HG03108 (cell line): ENCODE measurements at regions not wholly inside any gene's neighbourhood (a gene's known extent, or its start where the extent isn't known, plus 50 kb on each side); places are given as distances from the start of the nearest gene placed in this dataset.

ENCODE experiments used
- ATAC-seq: cut with Tn5 transposase; IDR thresholded peaks from one replicate; pipeline ENCODE4 v1.9.1; 2021; ENCODE audit warnings: moderate library complexity; ENCODE audit not compliant: unreplicated experiment

DNA sequence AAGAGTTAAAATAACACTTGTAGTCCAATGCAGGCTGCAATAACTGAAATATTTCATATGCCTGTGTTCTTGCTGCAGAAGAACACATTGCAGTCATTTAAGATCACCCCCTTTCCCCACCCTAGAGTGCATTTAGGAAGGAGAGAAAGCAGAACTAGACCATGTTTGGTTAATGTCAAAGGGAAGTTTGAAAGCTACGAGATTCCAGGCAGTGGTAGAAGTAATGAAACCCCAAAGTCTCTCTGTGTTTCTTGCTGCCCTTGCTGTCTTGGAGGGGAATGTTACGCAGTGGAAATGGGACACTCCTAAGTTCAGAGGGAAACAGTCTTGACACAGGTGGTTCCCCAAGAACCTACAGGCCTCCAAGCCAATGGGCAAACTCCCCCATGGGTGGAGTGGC, 242.9 kb downstream of the PTEN start:
- ATAC-seq: no peak

DNA sequence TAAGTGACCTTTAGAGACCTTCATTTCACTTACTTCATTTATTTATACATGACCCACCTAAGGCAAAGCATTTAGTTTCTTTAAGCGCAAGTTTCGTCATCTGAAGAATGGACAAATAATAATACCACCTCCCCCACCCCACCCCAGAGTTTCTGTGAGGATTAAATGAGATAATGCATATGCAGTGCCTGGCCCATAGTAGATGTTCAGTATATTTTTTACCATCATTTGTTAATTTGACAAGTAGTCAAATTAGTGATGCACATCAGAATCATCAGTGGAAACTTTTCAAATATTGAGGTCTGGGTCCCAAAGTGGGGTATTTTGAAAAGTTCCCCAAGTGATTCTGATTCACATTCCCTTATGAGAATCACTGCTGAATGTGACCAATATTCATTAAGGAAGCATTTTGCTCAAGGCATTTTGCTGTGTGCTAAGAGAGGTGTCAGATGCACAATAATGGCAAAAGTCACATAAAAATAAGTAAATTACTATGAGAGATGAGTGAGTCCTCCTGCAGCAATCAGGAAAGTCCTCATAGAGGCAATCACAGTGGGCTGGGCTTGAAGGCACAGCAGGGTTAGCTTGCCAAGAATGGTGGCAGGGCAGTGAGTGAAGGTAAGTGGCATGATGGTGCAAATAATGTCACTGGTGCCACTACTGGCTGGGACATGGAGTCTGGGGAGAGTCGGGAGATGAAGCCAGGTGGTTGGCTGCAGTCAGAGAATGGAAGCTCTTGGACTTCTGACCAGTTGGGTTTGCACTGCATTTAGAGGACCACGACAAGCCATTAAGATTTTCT, 244.1 kb downstream of the PTEN start:
- ATAC-seq: no peak

DNA sequence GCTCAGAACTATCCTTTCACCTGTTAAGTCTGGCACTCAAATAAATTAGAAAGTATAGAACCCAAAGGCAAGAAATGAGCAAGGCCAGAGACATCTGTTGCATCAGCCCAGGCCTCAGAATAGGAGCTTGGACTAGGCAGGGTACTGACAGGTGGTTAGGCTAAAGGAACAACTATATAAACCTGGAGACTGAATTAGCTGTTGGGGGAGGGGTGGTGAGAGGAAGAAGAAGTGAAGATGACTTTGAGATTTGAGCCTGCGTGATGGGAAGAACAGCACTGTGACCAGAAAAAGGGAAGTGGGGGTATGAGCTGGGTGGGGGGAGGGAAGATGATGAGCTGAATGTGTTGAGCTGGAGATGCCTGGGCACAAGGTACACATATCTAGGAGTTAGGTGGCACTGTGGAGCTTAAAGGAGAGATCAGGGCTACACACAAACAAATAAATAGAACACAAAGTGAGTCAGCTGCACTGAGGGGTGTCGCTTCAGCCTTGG, 244.7 kb downstream of the PTEN start:
- ATAC-seq: peak; percentile 32

DNA sequence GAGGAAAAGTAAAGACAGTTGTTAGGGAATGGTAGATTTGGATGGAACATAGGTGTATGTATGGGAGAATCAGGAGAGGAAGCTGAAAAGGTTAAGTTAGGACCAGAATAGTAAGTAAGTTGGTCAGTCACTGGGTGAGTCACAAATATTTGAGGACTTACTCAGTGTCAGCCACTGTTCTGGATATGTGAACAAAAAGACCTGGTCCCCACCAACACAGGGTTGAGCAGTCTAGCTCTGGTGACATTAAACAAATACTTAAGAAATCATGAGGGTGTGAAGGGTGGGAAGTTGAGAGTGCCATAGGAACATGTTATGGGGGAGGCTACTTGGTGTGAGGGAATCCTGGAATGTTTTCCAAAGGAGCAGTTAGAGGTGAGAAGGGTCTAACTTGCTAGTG, 246.9 kb downstream of the PTEN start:
- no peak for ATAC-seq

DNA sequence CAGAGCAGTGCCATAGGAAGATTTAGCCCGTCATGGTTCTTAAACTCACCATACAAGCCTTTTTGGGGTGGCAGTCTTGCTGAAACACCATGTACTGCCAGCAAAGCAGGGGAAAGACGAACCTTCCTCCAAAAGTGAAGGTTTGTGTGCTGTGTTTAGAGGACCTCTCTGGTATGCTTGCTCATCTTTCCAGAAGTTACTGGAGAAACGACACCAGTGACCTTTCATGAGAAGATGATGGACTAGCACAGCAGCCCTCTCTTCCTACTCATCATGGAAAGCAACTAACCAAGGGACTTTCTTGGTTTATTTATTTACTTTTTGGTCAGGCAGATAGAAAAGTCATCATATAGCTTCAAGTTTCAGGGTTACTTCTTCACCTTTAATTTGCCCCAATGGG, 247.4 kb downstream of the PTEN start:
- ATAC-seq: no peak

DNA sequence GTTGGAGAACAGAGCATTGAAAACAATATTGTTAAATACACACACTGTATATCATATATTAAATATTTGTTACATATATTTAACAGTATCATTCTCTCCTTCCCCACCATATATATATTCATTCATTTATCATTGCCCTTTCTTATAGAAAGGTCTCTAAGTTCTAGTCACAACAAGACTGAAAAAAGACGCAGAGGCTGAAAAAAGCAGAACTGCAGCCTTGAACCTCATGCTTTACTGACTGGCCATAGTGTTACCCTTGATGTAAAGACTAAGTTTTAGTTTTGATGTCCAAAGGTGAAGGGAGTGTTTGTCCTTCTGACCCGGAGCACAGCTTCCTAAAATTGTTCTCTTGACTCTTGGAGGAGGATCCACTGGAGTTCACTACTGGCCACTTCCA, 247.9 kb downstream of the PTEN start:
- no peak for ATAC-seq

DNA sequence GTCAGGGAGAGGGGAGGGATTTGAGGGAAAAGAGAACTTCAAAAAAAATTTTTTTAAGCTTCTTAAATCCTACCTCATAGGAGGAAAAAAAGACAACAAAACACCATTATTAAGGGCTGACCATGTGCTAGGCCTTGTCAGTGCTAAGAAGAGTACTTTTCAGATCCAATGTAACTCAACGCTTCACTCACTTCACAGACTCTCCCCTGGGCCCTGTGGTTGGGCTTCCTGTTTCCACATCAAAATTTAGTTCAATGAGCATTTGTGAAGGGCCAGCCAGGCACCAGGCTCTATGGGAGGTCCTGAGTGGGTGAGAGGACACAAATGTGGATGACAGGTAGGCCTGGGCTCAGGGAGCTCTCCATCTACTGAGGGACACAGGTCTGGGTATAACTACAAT, 249.8 kb downstream of the PTEN start:
- peak; percentile 22 for ATAC-seq

DNA sequence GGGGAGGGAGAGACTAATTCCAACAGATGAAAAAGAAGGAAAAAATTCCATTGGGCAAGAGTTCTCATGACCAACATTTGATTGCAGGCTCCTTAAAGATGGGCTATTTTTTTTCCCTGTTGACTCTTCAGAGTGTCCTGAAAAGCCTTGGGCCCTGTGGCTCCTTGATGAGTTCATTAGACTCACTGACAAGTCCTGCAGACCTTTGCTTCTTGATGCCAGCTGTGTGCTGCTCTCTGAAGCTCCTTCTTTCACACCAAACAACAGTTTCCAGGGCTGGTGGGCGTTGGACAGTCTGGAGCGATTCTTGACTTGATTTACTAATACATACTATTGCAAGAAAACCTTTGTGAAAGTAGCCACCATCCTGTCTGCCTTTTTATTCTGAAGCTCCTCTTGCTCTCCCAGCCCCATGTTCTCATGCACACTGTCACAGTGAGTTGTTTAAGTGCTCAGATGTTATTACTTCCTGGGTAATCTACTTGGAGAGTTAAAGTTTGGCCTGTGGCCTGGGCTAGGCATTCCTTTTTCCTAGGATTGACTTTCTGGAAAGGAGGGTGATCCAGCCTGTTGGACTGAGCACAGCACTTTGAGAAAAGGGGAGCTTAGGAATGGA, 250.3 kb downstream of the PTEN start:
- ATAC-seq: no peak

DNA sequence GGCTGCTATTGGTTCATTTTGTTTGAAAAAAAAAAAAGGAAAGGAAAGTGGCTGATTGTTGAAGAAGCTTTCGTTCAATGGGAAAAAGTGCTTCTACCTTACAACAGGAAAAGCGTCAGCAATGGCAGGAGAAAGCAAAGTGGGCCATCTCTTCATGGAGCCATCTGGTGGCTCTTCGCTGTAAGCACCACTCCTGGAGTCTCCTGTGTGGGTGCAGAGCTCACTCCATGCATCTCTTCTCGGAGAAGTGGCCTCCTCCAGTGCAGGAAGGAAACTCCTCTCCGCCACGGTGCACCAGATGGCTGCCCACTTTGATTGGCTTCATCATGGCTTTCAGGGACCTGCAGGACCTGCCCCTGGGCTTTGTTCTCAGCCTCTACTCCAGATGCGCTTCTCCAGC, 250.9 kb downstream of the PTEN start:
- peak; percentile 32 for ATAC-seq

DNA sequence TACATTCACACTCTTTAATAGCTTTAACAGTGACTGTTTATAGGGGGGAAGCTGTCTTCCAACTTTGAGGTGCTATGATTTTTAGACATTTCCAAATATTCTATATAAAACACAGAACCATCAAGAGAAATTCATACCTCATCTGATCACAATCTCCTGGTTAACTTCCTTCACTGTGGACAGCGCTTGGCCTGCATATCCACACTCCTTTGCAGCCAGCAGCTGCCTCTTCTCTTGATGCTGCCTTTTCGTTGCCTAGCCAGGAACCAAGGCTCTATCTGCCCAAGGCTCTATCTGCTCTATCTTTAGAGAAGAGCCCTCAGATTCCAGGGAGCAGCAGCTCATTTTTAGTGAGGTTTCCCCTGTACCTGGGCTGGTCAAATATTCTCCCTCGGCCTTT, 252.0 kb downstream of the PTEN start:
- ATAC-seq: no peak

DNA sequence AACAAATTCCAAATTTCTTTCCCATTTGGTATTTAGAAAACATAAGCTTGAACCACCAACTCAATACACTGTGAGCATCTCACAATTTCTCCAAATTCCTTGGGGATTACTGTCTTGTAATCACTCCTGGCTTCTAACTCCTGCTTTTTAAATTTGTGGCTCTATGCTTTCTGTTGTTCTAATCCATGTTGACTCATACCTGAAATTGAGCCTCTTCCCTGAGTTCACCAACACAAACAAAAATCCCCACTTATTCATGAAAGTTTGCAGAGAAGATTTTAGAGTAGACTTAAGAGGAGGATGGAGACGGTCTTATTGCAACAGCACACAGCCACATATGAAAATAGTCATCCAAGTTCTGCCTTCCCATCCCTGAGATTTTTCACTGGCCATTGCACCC, 252.5 kb downstream of the PTEN start:
- ATAC-seq: no peak

DNA sequence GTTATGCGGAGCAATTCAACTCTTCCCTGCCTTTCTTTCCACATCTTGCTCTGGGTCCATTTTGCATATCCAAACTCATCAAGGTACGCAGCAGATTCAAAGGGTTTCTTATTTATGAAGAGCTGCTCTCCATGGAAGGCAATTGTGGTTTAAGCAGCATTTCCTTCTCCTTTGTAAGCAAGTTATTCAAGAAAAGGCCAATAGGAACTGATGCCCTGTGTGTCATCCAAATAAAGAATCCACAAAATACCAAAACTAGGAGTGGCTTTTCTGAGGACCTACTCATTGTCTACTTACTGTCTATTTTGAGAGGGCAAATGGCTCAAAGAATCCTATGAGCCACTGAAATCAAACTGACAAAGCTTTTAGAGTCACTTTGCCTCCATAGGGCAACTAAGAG, 253.1 kb downstream of the PTEN start:
- ATAC-seq: no peak

DNA sequence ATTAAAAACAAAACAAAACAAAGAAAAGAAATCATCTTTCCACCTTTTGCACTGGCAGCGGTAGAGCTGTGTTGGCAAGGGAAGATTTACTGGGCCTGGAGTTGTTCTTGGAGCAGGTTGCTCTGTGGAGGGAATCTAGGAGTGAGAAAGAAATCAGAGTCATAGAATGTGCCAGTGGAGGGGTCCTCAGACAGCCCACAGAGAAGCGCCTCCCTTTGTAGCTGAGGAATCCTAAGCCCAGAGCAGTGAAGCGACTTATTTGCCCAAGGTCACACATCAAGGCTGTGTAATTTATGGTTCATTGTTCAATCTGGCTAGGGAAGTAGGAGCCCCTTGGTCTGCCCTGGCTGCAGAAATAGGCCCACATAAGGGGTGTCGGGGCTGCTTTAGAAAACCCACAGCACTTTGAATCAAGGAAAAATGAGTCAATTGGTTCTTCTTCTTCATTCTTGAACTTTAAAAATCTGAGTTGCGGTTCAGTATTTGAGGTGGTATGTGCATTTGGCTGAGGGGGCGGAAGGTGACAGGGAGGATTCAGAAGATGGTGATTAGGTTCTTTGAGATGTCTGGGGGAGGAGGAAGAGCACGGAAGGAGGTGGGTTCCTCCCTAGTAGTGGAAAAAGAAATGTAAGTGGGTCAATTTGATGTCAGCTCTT, 253.7 kb downstream of the PTEN start:
- no peak for ATAC-seq

DNA sequence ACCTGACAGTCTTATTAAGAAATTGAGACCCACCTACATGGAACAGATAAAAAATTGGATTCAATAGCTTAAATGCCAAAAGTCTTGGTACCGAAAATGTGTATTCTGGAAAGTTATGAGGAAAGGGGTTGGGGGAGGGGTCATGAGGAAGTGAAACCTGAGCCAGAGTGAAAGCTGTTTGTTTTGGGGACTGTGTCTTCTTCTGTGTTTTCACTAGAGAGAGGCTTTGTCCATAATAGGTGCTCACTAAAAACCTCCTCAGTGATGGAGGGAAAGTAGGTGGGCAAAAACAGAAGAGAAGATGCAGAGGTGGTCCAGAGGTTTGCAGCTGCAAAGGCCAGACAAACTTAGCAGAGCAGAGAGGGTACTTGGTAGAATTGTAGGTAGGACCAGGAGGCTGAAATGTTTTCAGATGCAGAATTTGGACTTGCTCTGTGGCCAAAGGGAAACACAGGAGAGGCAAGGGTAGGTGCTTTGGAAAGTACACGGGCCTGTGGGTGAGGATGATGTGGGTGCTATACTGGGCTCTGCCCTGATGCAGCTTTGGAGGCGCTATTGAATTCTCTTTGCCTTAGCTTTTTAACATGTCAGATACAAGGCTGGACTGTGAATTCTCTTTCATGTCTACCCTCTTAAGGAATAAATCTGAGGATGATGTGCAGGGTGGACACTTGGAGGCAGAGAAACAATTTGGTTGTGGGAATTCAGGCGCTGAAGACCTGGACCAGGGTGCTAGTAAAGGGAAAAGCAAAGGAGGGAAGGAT, 254.6 kb downstream of the PTEN start:
- ATAC-seq: no peak

DNA sequence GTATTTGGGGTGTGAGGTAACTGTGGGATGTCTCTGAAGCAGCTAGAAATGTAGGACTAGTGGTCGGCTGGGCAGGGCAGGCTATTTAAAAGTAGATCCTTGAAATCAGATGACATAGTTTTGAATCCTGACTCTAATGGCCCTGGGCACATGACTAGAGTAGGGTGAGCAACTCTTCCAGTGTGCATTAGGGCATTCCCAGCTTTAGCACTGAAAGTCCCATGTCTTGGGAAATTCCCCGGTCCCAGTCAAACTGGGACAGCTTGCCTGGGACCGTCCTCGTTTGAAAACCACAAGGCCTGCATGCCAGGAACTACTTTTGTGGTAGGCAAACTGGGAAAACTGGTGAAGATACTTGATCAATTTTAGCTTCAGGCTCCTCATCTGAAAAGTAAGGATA, 255.3 kb downstream of the PTEN start:
- no peak for ATAC-seq

DNA sequence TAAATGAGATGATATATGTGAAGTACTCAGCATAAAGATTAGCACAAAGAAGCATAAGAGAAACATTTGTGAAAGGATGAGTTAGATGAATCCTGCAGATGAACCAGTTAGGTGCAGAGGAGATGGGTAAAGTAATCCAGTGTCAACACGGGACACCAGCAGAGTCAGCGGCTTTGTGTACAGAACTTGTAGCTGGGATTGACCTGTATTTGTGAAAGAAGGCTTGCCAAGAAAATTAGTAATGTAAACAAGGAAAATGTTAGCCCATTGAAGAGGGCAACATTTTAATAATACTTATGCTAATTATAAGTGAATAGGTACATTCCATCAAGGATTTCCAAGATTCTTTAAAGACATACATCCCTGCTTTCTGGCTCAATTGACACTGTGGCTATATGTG, 255.7 kb downstream of the PTEN start:
- ATAC-seq: no peak

DNA sequence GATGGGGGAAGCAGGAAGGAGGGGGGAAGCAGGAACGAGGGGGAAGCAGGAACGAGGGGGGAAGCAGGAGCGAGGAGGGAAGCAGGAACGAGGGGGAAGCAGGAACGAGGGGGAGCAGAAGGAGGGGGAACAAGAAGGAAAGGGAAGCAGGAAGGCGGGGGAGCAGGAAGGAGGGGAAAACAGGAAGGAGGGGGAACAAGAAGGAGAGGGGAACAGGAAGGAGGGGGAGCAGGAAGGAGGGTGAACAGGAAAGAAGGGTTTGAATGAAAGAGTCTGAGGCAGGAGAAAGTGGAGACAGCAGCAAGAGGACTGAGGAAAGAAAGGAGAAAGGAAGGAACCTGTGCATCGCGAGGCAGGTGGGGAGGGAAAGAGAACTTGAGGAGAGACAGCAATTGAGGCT, 256.6 kb downstream of the PTEN start:
- ATAC-seq: no peak

DNA sequence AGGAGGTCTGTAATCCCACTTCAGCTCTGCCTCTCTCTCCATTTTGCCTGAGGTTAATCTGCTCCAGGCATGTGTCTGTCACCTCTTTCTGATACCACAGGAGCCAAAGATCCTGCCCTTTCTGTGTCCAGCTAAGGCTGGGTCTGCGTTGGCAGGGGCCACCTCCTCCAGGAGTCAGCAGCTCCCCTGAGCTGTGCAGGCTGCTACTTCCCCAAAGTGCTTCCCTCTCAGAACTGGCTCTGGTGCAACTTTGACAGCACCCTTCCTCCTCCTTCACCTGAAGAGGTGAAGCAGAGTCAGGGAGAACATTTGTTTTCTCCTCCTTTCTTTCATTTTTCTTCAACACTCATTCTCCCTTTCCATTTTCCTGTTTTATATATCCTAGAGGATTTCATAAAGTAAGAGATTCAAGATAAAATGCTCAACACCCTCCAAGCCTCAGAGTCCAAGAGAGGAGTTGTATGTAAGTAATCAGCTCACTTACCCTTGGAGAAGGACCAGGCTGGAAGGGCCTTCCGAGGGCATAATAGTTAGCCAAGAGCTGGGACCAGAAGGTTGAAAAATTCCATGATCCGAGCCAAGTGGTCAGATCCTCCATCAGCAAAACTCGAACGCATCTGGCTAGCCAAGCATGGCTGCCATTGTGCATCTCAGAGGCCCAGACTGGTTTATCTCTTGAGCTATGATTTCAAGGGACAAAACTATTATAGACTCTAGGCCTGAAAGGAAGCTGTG, 257.3 kb downstream of the PTEN start:
- ATAC-seq: no peak

DNA sequence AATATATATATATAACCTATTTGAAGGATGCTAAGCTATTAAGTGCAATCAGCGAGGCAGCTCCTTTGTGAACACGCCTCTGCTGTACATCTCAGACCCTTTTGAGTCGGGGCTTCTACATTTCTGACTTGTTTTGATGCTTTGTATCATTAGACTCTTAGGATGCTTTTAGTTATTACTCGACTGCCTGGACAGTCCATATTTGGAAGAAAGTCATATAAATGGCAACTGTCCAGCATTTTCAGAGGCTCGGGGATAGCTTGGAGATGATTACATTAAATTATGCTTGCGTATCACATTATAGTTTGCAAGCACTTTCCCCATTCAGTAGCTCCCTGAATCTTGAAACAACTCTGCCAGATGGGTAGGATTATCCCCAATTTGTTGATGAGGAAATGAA, 257.9 kb downstream of the PTEN start:
- ATAC-seq: no peak

DNA sequence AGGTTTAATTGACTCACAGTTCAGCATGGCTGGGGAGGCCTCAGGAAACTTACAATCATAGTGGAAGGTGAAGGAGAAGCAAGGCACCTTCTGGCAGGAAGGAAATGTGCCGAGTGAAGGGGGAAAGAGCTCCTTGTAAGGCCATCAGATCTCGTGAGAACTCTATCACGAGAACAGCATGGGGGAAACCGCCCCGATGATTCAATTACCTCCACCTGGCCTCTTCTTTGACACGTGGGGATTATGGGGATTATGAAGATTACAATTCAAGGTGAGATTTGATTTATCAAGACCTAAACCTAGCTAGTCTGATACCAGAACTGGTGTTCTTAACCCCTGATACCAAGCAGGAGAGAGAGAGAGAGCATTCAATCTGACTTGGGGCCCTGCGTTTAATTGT, 258.7 kb downstream of the PTEN start:
- ATAC-seq: no peak

DNA sequence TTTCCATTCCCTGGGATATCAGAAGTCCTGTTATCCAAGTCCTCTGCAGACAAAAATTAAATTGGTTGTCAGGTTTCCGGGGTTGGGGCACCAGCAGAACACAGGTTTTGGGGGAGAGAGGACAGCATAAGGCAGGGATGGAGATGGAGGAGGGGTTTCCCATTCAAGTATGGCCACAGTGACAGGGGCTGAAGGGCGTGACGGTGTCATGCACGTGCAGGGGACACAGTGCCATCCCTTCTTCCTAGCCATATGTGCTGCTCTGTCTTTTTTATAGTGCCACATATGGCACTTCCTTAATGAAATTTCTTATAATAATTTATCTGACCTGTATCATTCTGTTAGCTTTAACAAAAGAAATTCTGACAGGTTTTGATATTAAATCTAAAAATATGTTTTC, 259.2 kb downstream of the PTEN start:
- no peak for ATAC-seq
